ENCODE measurements at regions not wholly inside any gene's neighbourhood (a gene's known extent, or its start where the extent isn't known, plus 50 kb on each side); places are given as distances from the start of the nearest gene placed in this dataset.

- TF ChIP-seq, protein P1, sequence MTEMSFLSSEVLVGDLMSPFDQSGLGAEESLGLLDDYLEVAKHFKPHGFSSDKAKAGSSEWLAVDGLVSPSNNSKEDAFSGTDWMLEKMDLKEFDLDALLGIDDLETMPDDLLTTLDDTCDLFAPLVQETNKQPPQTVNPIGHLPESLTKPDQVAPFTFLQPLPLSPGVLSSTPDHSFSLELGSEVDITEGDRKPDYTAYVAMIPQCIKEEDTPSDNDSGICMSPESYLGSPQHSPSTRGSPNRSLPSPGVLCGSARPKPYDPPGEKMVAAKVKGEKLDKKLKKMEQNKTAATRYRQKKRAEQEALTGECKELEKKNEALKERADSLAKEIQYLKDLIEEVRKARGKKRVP (CRISPR knock-in tag; IDR thresholded peaks at IDR 0.05), result no peak
- TF ChIP-seq NR2F1 (CRISPR knock-in tag; IDR thresholded peaks at IDR 0.05), result no peak
- no peak for TF ChIP-seq MLLT10 (CRISPR knock-in tag; IDR thresholded peaks at IDR 0.05)
Measured at GRCh38 chr3:87997298-87997697, 61.5 kb downstream of the CGGBP1 start.

All from HepG2 (cell line).